Stomach (tissue), 8 donors: ENCODE measurements at regions not wholly inside any gene's neighbourhood (a gene's known extent, or its start where the extent isn't known, plus 50 kb on each side); places are given as distances from the start of the nearest gene placed in this dataset.

Source experiments
- DNase-seq, 2 donors: peaks; one replicate each; pipeline versions ENCODE4 v3.0.0 to v3.0.0-alpha.2; 2013 to 2019
- H3K27ac ChIP-seq, 5 donors: fragments of 200-600 bp in 4 of 5; sonication (generic) in 4 of 5; one replicate each; pipeline ENCODE4 v1.5.1; 2013 to 2019; ENCODE audit warnings: mild to moderate bottlenecking in 1 of 5, moderate library complexity in 1 of 5
- H3K27me3 ChIP-seq, 3 donors: fragments of 200-600 bp; sonication (generic); one replicate each; pipeline ENCODE4 v1.5.1; 2017 to 2019; ENCODE audit warnings: mixed run types in 1 of 3
- H3K36me3 ChIP-seq, 4 donors: fragments of 200-600 bp; sonication (generic); 1 replicate in 3 of 4; 2 replicates in 1 of 4; pipeline ENCODE4 v1.5.1; 2016 to 2019
- H3K4me1 ChIP-seq, 4 donors: fragments of 200-600 bp; sonication (generic); one replicate each; pipeline ENCODE4 v1.5.1; 2016 to 2019
- H3K4me3 ChIP-seq, 4 donors: fragments of 200-600 bp; sonication (generic) in 3 of 4; one replicate each; pipeline ENCODE4 v1.5.1; 2016 to 2019; ENCODE audit warnings: mild to moderate bottlenecking in 1 of 4
- H3K9me3 ChIP-seq, 4 donors: fragments of 200-600 bp; sonication (generic); one replicate each; pipeline ENCODE4 v1.5.1; 2016 to 2019
- CTCF ChIP-seq, 7 experiments: fragments of 450-650 bp in 4 of 7; fragments of 200-600 bp in 3 of 7; sonication (generic) in 3 of 7; IDR thresholded peaks; one replicate each; pipeline ENCODE4 v1.5.1; 2016 to 2019; ENCODE audit warnings: antibody characterized with exemption in 7 of 7, control low read depth in 2 of 7, mild to moderate bottlenecking in 1 of 7
- EP300 ChIP-seq: sonication (generic); formaldehyde crosslinking; IDR thresholded peaks from one replicate; pipeline ENCODE4 v1.6.1; 2017; ENCODE audit warnings: antibody characterized with exemption
- POLR2A ChIP-seq, 4 donors: fragments of 450-650 bp; IDR thresholded peaks; one replicate each; pipeline ENCODE4 v1.6.1; 2016; ENCODE audit warnings: antibody characterized with exemption in 4 of 4, control low read depth in 2 of 4, mild to moderate bottlenecking in 1 of 4, moderate library complexity in 1 of 4
- POLR2AphosphoS5 ChIP-seq, 3 donors: sonication (generic); formaldehyde crosslinking; IDR thresholded peaks; one replicate each; pipeline ENCODE4 v1.6.1; 2016; ENCODE audit warnings: antibody characterized with exemption in 3 of 3
- WGBS, 5 donors: extraction: QIAGEN DNeasy Blood & Tissue Kit in 3 of 5; methylation state at CpG; one replicate each; pipeline versions ENCODE4 v1.1.5 to v1.1.7; 2013 to 2018; 5-methylcytosine and 5-hydroxymethylcytosine counted together
- intact Hi-C: fragments of 100-400 bp; cut with DNase I; formaldehyde crosslinking; loops from one replicate; pipeline ENCODE4 v1.15.1; 2023; ENCODE audit warnings: low total_unique reads
- donor health status: healthy with polysubstance abuse.
- donor health status: Bipolar disorder and iron deficiency.
- donor health status: healthy.

GRCh38 chr12:111195316-111195715 lies 173.6 kb downstream of the PHETA1 start:
- H3K4me3 ChIP-seq, result no peak overlapping the region
- intact Hi-C loops, result no loop called here
- no peak overlapping the region for H3K27ac ChIP-seq
- WGBS, 5 donors, result 77 to 80% (median 80%) methylated on average over 8 of the region's 8 CpGs
- no peak for DNase-seq
- peaks cover 0 to 55% (median 0%) of the 10 kb centered on the region in 3 donors for H3K27me3 ChIP-seq
- H3K36me3 ChIP-seq, result no peaks in the 10 kb centered on the region
- no peaks in the 10 kb centered on the region for H3K9me3 ChIP-seq
- TF ChIP-seq POLR2AphosphoS5 (IDR thresholded peaks at IDR 0.05) (no peak), CTCF (IDR thresholded peaks at IDR 0.05) (no peak), POLR2A (IDR thresholded peaks at IDR 0.05) (no peak), EP300 (no peak)
- H3K4me1 ChIP-seq, result no peaks in the 10 kb centered on the region

- no peak for DNase-seq
- intact Hi-C loops, result no loop called here
- Histone ChIP-seq H3K9me3 (peaks cover 0 to 6% (median 1%) of the 10 kb centered on the region in 4 donors), H3K27me3 (peaks cover 0 to 50% (median 0%) of the 10 kb centered on the region in 3 donors), H3K27ac (no peak overlapping the region), H3K4me3 (no peak overlapping the region), H3K36me3 (no peaks in the 10 kb centered on the region), H3K4me1 (no peaks in the 10 kb centered on the region)
- WGBS, 5 donors, result 36 to 73% (median 58%) methylated on average over 9 of the region's 9 CpGs
- TF ChIP-seq EP300, result no peak
- no peak for TF ChIP-seq POLR2A (IDR thresholded peaks at IDR 0.05)
- no peak for TF ChIP-seq CTCF (IDR thresholded peaks at IDR 0.05)
- TF ChIP-seq POLR2AphosphoS5 (IDR thresholded peaks at IDR 0.05), result no peak
Measured at GRCh38 chr12:111194703-111195051, 174.2 kb downstream of the PHETA1 start.

- intact Hi-C loops, result no loop called here
- no peak for DNase-seq
- Histone ChIP-seq H3K27me3 (peaks cover 0 to 50% (median 0%) of the 10 kb centered on the region in 3 donors), H3K9me3 (peaks cover 0 to 8% (median 2%) of the 10 kb centered on the region in 4 donors), H3K4me3 (no peak overlapping the region), H3K4me1 (no peaks in the 10 kb centered on the region), H3K36me3 (no peaks in the 10 kb centered on the region), H3K27ac (no peak overlapping the region)
- WGBS, 5 donors, result 60 to 72% (median 66%) methylated on average over 14 to 15 of the region's 15 CpGs
- no peak for TF ChIP-seq CTCF (IDR thresholded peaks at IDR 0.05)
Measured at GRCh38 chr12:111193977-111194702, 174.8 kb downstream of the PHETA1 start.

- no peaks in the 10 kb centered on the region for H3K36me3 ChIP-seq
- peaks cover 0 to 8% (median 2%) of the 10 kb centered on the region in 4 donors for H3K9me3 ChIP-seq
- no peak overlapping the region for H3K4me3 ChIP-seq
- 80 to 86% (median 81%) methylated on average over 10 to 14 of the region's 14 CpGs for WGBS, 5 donors
- no peak for DNase-seq
- H3K4me1 ChIP-seq, result no peaks in the 10 kb centered on the region
- intact Hi-C loops, result no loop called here
- H3K27ac ChIP-seq, result no peak overlapping the region
- TF ChIP-seq EP300, result no peak
- TF ChIP-seq POLR2A (IDR thresholded peaks at IDR 0.05), result no peak
- TF ChIP-seq POLR2AphosphoS5 (IDR thresholded peaks at IDR 0.05), result no peak
- peaks cover 0 to 50% (median 0%) of the 10 kb centered on the region in 3 donors for H3K27me3 ChIP-seq
Measured at GRCh38 chr12:111193496-111193895, 175.4 kb downstream of the PHETA1 start.

GRCh38 chr12:111193067-111193466 lies 175.8 kb downstream of the PHETA1 start:
- no peak for DNase-seq
- no peaks in the 10 kb centered on the region for H3K4me1 ChIP-seq
- 79 to 90% (median 87%) methylated on average over 8 of the region's 8 CpGs for WGBS, 5 donors

More at GRCh38 chr12:111193067-111193466, 175.8 kb downstream of the PHETA1 start:
- no peak overlapping the region for H3K4me3 ChIP-seq
- H3K27ac ChIP-seq, result no peak overlapping the region
- peaks cover 0 to 50% (median 0%) of the 10 kb centered on the region in 3 donors for H3K27me3 ChIP-seq
- TF ChIP-seq CTCF (IDR thresholded peaks at IDR 0.05) (no peak), POLR2A (IDR thresholded peaks at IDR 0.05) (no peak), POLR2AphosphoS5 (IDR thresholded peaks at IDR 0.05) (no peak), EP300 (no peak)
- H3K9me3 ChIP-seq, result peaks cover 0 to 8% (median 2%) of the 10 kb centered on the region in 4 donors
- intact Hi-C loops, result no loop called here
- no peaks in the 10 kb centered on the region for H3K36me3 ChIP-seq
